Lower leg skin (tissue), 4 donors: ENCODE measurements at regions not wholly inside any gene's neighbourhood (a gene's known extent, or its start where the extent isn't known, plus 50 kb on each side); places are given as distances from the start of the nearest gene placed in this dataset.

Experiments used
- DNase-seq, 2 donors: peaks; one replicate each; pipeline ENCODE4 v3.0.0-alpha.2; 2019; ENCODE audit warnings: low spot score in 2 of 2
- H3K4me3 ChIP-seq: fragments of 200-600 bp; sonication (generic); 2 replicates; pipeline ENCODE4 v1.5.1; 2017; ENCODE audit warnings: mild to moderate bottlenecking, low read depth; ENCODE audit not compliant: poor library complexity, severe bottlenecking
- CTCF ChIP-seq, 3 donors: fragments of 450-650 bp; IDR thresholded peaks; one replicate each; pipeline ENCODE4 v1.5.1; 2016; ENCODE audit warnings: antibody characterized with exemption in 3 of 3, mild to moderate bottlenecking in 3 of 3, moderate library complexity in 2 of 3
- POLR2A ChIP-seq, 2 donors: fragments of 450-650 bp; IDR thresholded peaks; one replicate each; pipeline ENCODE4 v1.6.1; 2016 to 2017; ENCODE audit warnings: antibody characterized with exemption in 2 of 2, mild to moderate bottlenecking in 1 of 2, moderate library complexity in 1 of 2
- WGBS, 2 donors: methylation state at CpG; one replicate each; pipeline ENCODE4 v1.1.5; 2018; 5-methylcytosine and 5-hydroxymethylcytosine counted together
- intact Hi-C: fragments of 100-400 bp; cut with DNase I; formaldehyde crosslinking; loops from one replicate; pipeline ENCODE4 v1.15.0; 2023; ENCODE audit warnings: low total_unique reads

- no peak for DNase-seq
- no peak for TF ChIP-seq POLR2A (IDR thresholded peaks at IDR 0.05)
- TF ChIP-seq CTCF (IDR thresholded peaks at IDR 0.05), result no peak
- WGBS, 2 donors, result 64 to 83% methylated on average over 2 of the region's 2 CpGs
- no peak overlapping the region for H3K4me3 ChIP-seq
- intact Hi-C loops, result no loop called here
Observed at GRCh38 chr10:10311966-10312365, 705.7 kb upstream of the CELF2 start.

DNA sequence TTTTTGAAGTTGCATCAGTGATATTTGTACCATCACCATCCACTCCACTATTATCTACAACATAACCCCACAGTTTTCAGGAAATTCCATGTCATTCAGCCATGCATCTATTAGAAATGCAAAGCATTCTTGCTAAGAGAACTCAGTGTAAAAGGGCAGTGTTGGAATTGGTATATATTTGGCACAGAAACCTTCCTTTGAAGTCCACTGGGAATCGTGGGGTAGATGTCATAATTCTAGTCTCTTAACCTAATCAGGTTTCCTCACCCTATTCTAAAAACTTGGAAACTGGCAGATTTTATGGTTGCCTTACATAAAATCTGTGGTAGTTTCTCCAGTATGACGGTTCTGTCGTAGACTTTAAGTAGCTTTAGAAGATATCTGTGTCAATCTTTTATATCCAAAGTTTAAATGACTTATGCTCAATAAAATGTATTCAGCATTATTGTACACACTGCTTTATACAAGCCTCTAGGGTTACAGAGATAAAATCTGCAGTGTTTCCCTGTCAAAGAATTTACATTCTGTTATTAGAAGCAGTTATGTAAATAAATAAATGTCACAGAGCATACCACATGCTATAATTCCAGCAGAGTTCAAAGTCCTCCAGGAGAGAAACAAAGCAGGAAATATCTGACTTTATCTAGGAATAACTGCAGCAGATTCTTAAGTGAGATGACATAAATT, 704.4 kb upstream of the CELF2 start:
- no peak overlapping the region for H3K4me3 ChIP-seq
- no peak for DNase-seq
- WGBS, 2 donors, result 36 to 51% methylated on average over 3 of the region's 3 CpGs
- intact Hi-C loops, result no loop called here
- TF ChIP-seq CTCF (IDR thresholded peaks at IDR 0.05), result no peak
- TF ChIP-seq POLR2A (IDR thresholded peaks at IDR 0.05), result no peak

GRCh38 chr10:10314626-10315025, 703.0 kb upstream of the CELF2 start:
- H3K4me3 ChIP-seq, result no peak overlapping the region
- TF ChIP-seq CTCF (IDR thresholded peaks at IDR 0.05) (no peak), POLR2A (IDR thresholded peaks at IDR 0.05) (no peak)
- DNase-seq, result no peak
- intact Hi-C loops, result no loop called here
- WGBS, 2 donors, result 83 to 87% methylated on average over 2 of the region's 2 CpGs

DNA sequence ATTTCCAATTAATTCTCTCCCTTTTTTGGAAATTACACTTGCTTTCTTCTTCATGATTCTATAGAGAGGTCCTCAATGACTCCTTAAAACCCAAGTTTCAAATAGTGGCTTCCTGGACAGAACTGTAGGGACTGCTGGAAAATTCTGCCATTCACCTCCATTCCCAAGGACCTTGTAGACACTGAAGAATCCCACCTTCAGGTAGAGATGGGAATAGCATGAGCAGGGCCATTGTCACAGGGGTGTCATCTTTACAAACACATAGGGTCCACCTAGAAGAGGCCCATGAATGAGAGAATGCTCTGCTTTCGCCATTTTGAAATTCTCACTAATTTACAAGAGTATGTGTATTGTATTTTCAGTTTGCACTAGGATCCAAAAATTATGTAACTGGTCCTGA, 701.7 kb upstream of the CELF2 start:
- no peak for DNase-seq
- TF ChIP-seq CTCF (IDR thresholded peaks at IDR 0.05) (no peak), POLR2A (IDR thresholded peaks at IDR 0.05) (no peak)
- intact Hi-C loops, result no loop called here
- WGBS, 2 donors, result 97 to 100% methylated on average over 1 of the region's 1 CpG
- no peak overlapping the region for H3K4me3 ChIP-seq

DNA sequence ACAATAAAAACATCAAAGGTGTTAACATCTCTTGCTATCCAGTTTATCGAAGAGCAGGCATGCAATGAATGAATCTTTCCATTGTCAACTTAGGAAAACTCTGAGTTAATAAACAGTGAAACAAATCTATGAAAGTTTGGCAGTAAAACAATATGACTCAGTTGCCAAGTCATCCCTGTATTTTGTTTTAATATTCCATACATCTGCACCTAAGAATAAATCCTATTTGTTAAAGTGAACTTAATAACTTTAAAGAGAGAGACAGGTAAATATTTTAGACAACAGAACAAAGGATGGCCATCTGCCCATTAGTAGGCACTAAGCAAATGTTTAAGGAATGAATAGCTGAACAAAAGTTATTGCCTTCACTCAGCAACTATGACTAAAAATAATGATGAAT, 700.5 kb upstream of the CELF2 start:
- no peak overlapping the region for H3K4me3 ChIP-seq
- WGBS, 2 donors, result 68 to 75% methylated on average over 1 of the region's 1 CpG
- no peak for DNase-seq
- intact Hi-C loops, result no loop called here
- TF ChIP-seq CTCF (IDR thresholded peaks at IDR 0.05) (no peak), POLR2A (IDR thresholded peaks at IDR 0.05) (no peak)

- H3K4me3 ChIP-seq, result no peak overlapping the region
- intact Hi-C loops, result no loop called here
- DNase-seq, result no peak
- no peak for TF ChIP-seq POLR2A (IDR thresholded peaks at IDR 0.05)
- no peak for TF ChIP-seq CTCF (IDR thresholded peaks at IDR 0.05)
- WGBS, 2 donors, result 81 to 84% methylated on average over 1 of the region's 1 CpG
Observed at GRCh38 chr10:10318856-10319255, 698.8 kb upstream of the CELF2 start.
